LNCaP clone FGC (cell line): ENCODE measurements at regions not wholly inside any gene's neighbourhood (a gene's known extent, or its start where the extent isn't known, plus 50 kb on each side); places are given as distances from the start of the nearest gene placed in this dataset.

Source experiments
- DNase-seq: peaks from one replicate; pipeline ENCODE4 v3.0.0-alpha.2; 2011; ENCODE audit warnings: low read depth
- H3K4me3 ChIP-seq: 2 replicates; pipeline ENCODE4 v1.5.1; 2011; ENCODE audit warnings: mild to moderate bottlenecking, low read depth, low read length, control low read depth
- TF ChIP-seq, protein P1 (sequence below): IDR thresholded peaks from 2 replicates; pipeline ENCODE4 v1.5.1; 2012; ENCODE audit warnings: mild to moderate bottlenecking; ENCODE audit not compliant: control insufficient read depth, insufficient read depth; ENCODE audit errors: extremely low read depth

DNA sequence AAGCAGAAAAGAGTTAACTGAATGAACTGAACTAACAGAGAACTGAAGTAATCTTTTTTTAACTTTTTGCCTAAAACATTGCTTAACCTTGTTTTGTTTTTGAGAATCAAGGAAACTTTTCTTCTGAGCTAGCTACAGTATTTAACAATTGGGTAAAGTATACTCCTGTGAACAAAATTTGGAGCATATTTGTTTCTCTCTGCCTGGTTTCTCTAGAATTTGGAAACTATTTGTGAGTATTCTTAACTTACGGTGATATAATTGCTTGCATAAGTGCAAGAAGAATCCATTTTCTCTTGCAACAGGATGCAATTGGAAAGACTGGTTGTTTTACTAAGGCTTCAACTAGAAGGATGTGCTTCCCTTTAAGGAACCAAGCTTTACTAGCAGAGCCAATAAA is 65.9 kb upstream of the FAM98A start:
- TF ChIP-seq, protein P1, sequence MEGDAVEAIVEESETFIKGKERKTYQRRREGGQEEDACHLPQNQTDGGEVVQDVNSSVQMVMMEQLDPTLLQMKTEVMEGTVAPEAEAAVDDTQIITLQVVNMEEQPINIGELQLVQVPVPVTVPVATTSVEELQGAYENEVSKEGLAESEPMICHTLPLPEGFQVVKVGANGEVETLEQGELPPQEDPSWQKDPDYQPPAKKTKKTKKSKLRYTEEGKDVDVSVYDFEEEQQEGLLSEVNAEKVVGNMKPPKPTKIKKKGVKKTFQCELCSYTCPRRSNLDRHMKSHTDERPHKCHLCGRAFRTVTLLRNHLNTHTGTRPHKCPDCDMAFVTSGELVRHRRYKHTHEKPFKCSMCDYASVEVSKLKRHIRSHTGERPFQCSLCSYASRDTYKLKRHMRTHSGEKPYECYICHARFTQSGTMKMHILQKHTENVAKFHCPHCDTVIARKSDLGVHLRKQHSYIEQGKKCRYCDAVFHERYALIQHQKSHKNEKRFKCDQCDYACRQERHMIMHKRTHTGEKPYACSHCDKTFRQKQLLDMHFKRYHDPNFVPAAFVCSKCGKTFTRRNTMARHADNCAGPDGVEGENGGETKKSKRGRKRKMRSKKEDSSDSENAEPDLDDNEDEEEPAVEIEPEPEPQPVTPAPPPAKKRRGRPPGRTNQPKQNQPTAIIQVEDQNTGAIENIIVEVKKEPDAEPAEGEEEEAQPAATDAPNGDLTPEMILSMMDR = no peak
- DNase-seq = no peak
- no peak overlapping the region for H3K4me3 ChIP-seq

DNA sequence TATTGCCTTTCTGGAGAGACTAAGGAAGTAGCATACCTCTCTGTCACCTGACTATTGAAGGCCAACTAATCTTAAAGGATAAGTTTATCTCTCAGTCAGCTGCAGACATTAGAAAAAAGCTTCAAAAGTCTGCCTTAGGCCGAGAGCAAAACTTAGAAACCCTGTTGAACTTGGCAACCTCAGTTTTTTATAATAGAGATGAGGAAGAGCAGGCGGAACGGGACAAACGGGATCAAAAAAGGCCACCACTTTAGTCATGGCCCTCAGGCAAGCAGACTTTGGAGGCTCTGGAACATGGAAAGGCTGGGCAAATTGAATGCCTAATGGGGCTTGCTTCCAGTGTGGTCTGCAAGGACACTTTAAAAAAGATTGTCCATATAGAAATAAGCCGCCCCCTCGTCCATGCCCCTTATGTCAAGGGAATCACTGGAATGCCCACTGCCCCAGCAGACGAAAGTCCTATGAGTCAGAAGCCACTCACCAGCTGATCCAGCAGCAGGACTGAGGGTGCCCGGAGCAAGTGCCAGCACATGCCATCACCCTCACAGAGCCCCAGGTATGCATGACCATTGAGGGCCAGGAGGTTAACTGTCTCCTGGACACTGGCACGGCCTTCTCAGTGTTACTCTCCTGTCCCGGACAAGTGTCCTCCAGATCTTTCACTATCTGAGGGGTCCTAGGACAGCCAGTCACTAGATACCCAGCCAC is 61.5 kb upstream of the FAM98A start:
- H3K4me3 ChIP-seq = no peak overlapping the region
- TF ChIP-seq, protein P1 = no peak
- no peak for DNase-seq

DNA sequence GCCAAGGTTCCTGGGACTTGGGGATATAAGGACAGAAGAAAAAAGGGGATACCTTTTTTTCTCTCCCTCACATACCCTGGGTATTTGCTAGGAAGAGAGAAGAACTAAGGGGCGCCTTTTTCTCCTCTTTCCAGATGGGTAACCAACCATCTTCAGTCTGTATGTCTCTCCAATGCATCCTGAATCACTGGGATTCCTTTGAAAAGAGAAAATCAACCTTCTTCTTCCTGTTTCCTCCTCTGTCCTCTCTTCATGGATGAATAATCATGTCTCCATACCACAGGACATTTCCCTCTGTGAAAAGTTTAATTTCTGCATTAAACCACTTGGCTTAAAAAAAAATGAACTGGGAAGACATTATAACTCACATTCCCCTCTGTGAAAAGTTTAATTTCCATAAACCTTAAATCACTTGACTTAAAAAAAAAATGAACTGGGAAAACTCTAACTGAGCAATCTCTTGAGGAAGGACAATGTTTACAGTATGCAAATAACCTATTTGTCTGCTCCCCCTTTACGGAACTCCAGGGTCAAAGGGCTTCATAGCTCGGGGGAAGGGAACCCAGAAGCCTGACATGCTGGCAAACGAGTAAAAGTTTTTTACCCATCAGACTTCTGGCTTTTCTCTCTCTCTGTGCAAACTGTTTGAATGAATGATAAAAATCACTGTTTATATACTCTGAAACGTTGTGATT is 56.7 kb upstream of the FAM98A start:
- H3K4me3 ChIP-seq = no peak overlapping the region
- DNase-seq = no peak
- TF ChIP-seq, protein P1 = no peak

DNA sequence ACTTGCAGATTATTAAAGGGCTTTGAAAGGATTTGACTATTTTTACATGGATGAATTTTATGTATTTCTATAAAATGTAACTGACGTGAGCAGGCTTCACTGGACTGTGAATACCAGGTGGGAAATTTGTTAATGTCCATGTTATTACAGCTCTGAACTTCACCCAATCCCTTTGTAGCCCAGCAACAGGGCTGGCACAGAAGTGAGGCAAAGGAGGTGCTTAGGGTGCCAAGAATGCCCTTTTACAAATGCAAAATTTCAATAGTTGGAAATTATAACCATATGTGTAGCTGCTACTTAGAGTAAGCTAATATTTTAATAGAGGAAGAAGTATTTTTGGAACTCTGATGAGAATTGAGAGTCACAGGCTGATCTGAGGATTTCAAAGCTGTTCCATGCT is 53.7 kb upstream of the FAM98A start:
- no peak overlapping the region for H3K4me3 ChIP-seq
- TF ChIP-seq, protein P1 = no peak
- DNase-seq = no peak

DNA sequence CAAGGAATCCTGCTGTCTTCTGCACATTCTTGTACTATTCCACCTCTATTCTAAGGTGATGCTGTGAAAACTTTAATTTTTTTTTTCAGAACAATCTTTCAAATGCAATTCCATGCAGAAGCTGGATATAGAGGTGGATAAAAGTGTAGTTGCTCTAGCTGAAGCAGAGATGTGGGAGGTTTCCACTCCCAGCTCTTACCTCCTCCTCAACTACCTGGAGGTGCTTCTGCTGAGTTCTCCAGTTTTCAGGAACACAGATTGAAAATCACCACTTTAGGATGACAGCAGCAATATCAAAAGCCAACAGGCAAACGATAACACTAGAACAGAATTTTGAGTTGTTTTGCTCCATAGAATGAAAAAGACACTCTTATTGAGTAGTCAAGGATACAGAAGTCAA is 51.1 kb upstream of the FAM98A start:
- TF ChIP-seq, protein P1 = no peak
- no peak for DNase-seq
- H3K4me3 ChIP-seq = no peak overlapping the region
